Upper lobe of left lung (tissue), 4 donors: ENCODE measurements at regions not wholly inside any gene's neighbourhood (a gene's known extent, or its start where the extent isn't known, plus 50 kb on each side); places are given as distances from the start of the nearest gene placed in this dataset.

ENCODE experiments used
- POLR2A ChIP-seq, 4 donors: fragments of 450-650 bp; IDR thresholded peaks; one replicate each; pipeline ENCODE4 v1.5.1; 2016 to 2017; ENCODE audit warnings: antibody characterized with exemption in 4 of 4, mild to moderate bottlenecking in 2 of 4
- POLR2AphosphoS5 ChIP-seq, 2 donors: sonication (generic); formaldehyde crosslinking; IDR thresholded peaks; one replicate each; pipeline ENCODE4 v1.5.1; 2017; ENCODE audit warnings: antibody characterized with exemption in 2 of 2
- TF ChIP-seq, protein P1 (sequence below), 6 experiments: fragments of 450-650 bp in 4 of 6; fragments of 200-600 bp in 2 of 6; sonication (generic) in 2 of 6; IDR thresholded peaks; one replicate each; pipeline ENCODE4 v1.5.1; 2016 to 2019; ENCODE audit warnings: antibody characterized with exemption in 6 of 6

GRCh38 chr4:30462445-30463090 is 257.6 kb upstream of the PCDH7 start:
- TF ChIP-seq POLR2A (IDR thresholded peaks at IDR 0.05) (no peak), POLR2AphosphoS5 (IDR thresholded peaks at IDR 0.05) (no peak)
- TF ChIP-seq, protein P1, sequence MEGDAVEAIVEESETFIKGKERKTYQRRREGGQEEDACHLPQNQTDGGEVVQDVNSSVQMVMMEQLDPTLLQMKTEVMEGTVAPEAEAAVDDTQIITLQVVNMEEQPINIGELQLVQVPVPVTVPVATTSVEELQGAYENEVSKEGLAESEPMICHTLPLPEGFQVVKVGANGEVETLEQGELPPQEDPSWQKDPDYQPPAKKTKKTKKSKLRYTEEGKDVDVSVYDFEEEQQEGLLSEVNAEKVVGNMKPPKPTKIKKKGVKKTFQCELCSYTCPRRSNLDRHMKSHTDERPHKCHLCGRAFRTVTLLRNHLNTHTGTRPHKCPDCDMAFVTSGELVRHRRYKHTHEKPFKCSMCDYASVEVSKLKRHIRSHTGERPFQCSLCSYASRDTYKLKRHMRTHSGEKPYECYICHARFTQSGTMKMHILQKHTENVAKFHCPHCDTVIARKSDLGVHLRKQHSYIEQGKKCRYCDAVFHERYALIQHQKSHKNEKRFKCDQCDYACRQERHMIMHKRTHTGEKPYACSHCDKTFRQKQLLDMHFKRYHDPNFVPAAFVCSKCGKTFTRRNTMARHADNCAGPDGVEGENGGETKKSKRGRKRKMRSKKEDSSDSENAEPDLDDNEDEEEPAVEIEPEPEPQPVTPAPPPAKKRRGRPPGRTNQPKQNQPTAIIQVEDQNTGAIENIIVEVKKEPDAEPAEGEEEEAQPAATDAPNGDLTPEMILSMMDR (IDR thresholded peaks at IDR 0.05): no peak
